Endothelial cell of umbilical vein (primary cell): ENCODE measurements at regions not wholly inside any gene's neighbourhood (a gene's known extent, or its start where the extent isn't known, plus 50 kb on each side); places are given as distances from the start of the nearest gene placed in this dataset.

Source experiments
- BruUV-seq: library from RNA; stranded (reverse); fragments of 400-500 nt; replicated peaks from 2 replicates; lab custom pipeline; 2021; lab: Mats Ljungman, UMichigan
- CTCF ChIA-PET: fragments of 300-600, 350-600 bp; sonication (Branson Sonifier 250); formaldehyde crosslinking; loops from one replicate; lab custom pipeline; 2021; ENCODE audit warnings: antibody characterized with exemption, inconsistent platforms; lab: Charles Lee
- POLR2A ChIA-PET: fragments of 300-600, 350-600 bp; sonication (Branson Sonifier 250); formaldehyde crosslinking; loops from one replicate; lab custom pipeline; 2021; ENCODE audit warnings: antibody characterized with exemption, inconsistent platforms; lab: Charles Lee
- DNase-seq: peaks from one replicate; pipeline ENCODE4 v3.0.0-alpha.2; 2011; ENCODE audit warnings: low read depth, low spot score
- FAIRE-seq: peaks from 2 replicates; lab custom pipeline; 2011; peaks lifted over from hg19 to GRCh38; lab: Jason Lieb, UNC
- H2AFZ ChIP-seq: 2 replicates; pipeline ENCODE4 v1.6.0; 2012; ENCODE audit warnings: low read depth, low read length, control low read depth, inconsistent platforms
- H3K27ac ChIP-seq: 2 replicates; pipeline ENCODE4 v1.5.1; 2011; ENCODE audit warnings: low read depth, mild to moderate bottlenecking, control low read depth, low read length, moderate library complexity; ENCODE audit not compliant: insufficient read depth
- H3K27me3 ChIP-seq, 2 experiments: 2 replicates each; pipeline versions ENCODE4 v1.6.0 to v1.6.1; 2011; ENCODE audit warnings: low read length in 2 of 2, mixed read lengths in 1 of 2; ENCODE audit not compliant: control insufficient read depth in 2 of 2, insufficient read depth in 2 of 2
- H3K36me3 ChIP-seq, 2 experiments: 2 replicates in 1 of 2; 3 replicates in 1 of 2; pipeline ENCODE4 v1.5.1; 2011; ENCODE audit warnings: low read length in 2 of 2, mild to moderate bottlenecking in 1 of 2, moderate library complexity in 1 of 2; ENCODE audit not compliant: control insufficient read depth in 2 of 2, insufficient read depth in 2 of 2; ENCODE audit errors: extremely low read depth in 1 of 2
- H3K4me1 ChIP-seq: 3 replicates; pipeline ENCODE4 v1.5.1; 2011; ENCODE audit warnings: mild to moderate bottlenecking, low read length; ENCODE audit not compliant: control insufficient read depth, insufficient read depth; ENCODE audit errors: extremely low read depth
- H3K4me2 ChIP-seq: 2 replicates; pipeline ENCODE4 v1.6.1; 2011; ENCODE audit warnings: low read length, control low read depth, mixed read lengths; ENCODE audit not compliant: insufficient read depth
- H3K4me3 ChIP-seq, 3 experiments: fragments of 200-600 bp in 1 of 3; sonication (generic), shearing (Covaris generic) in 1 of 3; replicated peaks in 1 of 3; 2 replicates each; pipeline ENCODE4 v1.5.1; 2011 to 2016; ENCODE audit warnings: control low read depth in 3 of 3, low read length in 3 of 3, mild to moderate bottlenecking in 2 of 3, inconsistent platforms in 1 of 3, low read depth in 1 of 3, moderate library complexity in 1 of 3; ENCODE audit not compliant: insufficient read depth in 1 of 3
- H3K79me2 ChIP-seq: 2 replicates; pipeline ENCODE4 v1.6.0; 2012; ENCODE audit warnings: low read length, inconsistent platforms; ENCODE audit not compliant: control insufficient read depth, insufficient read depth
- H3K9ac ChIP-seq: replicated peaks from 2 replicates; pipeline ENCODE3; 2011; ENCODE audit warnings: low read length, control low read depth; ENCODE audit not compliant: insufficient read depth; ENCODE audit errors: extremely low read depth
- H3K9me1 ChIP-seq: replicated peaks from 3 replicates; pipeline ENCODE4 v1.6.0; 2011; ENCODE audit warnings: mild to moderate bottlenecking, low read length; ENCODE audit not compliant: control insufficient read depth, insufficient read depth; ENCODE audit errors: extremely low read depth
- H3K9me3 ChIP-seq: replicated peaks from 2 replicates; pipeline ENCODE4 v1.5.1; 2012; ENCODE audit warnings: low read length, inconsistent platforms; ENCODE audit not compliant: control insufficient read depth, insufficient read depth
- H4K20me1 ChIP-seq: replicated peaks from 2 replicates; pipeline ENCODE3; 2011; ENCODE audit warnings: mild to moderate bottlenecking, low read length; ENCODE audit not compliant: control insufficient read depth, insufficient read depth; ENCODE audit errors: extremely low read depth
- CTCF ChIP-seq, 2 donors: IDR thresholded peaks; 1 replicate in 1 of 2; 2 replicates in 1 of 2; pipeline ENCODE4 v1.5.1; 2011; ENCODE audit warnings: low read length in 2 of 2, mild to moderate bottlenecking in 2 of 2, moderate library complexity in 2 of 2, control low read depth in 1 of 2, inconsistent platforms in 1 of 2, low read depth in 1 of 2; ENCODE audit not compliant: insufficient read depth in 1 of 2; ENCODE audit errors: extremely low read depth in 1 of 2
- EZH2 ChIP-seq: IDR thresholded peaks from 2 replicates; pipeline ENCODE4 v1.6.1; 2012; ENCODE audit warnings: borderline replicate concordance, low read depth, mild to moderate bottlenecking, moderate library complexity, low read length, inconsistent platforms; ENCODE audit not compliant: severe bottlenecking
- FOS ChIP-seq: IDR thresholded peaks from 2 replicates; pipeline ENCODE4 v1.6.1; 2011; ENCODE audit warnings: mild to moderate bottlenecking, low read length, moderate library complexity, borderline replicate concordance; ENCODE audit not compliant: insufficient read depth
- GATA2 ChIP-seq: IDR thresholded peaks from 2 replicates; pipeline ENCODE4 v1.7.0; 2011; ENCODE audit warnings: low read depth, mild to moderate bottlenecking, moderate library complexity, mixed read lengths, low read length; ENCODE audit not compliant: insufficient read length, insufficient read depth
- JUN ChIP-seq: IDR thresholded peaks from 2 replicates; pipeline ENCODE4 v1.6.1; 2011; ENCODE audit warnings: borderline replicate concordance, low read depth; ENCODE audit not compliant: insufficient read length, insufficient read depth
- MAX ChIP-seq: IDR thresholded peaks from 2 replicates; pipeline ENCODE4 v1.6.1; 2011; ENCODE audit not compliant: insufficient read depth, insufficient read length
- MYC ChIP-seq: IDR thresholded peaks from one replicate; pipeline ENCODE4 v1.6.1; 2011; ENCODE audit warnings: mild to moderate bottlenecking, low read depth, low read length
- POLR2A ChIP-seq: IDR thresholded peaks from 2 replicates; pipeline ENCODE4 v1.6.1; 2012; ENCODE audit warnings: low read depth, mild to moderate bottlenecking, control low read depth, low read length
- POLR2AphosphoS5 ChIP-seq: IDR thresholded peaks from 2 replicates; pipeline ENCODE4 v1.6.1; 2012; ENCODE audit warnings: low read depth, mild to moderate bottlenecking, control low read depth, low read length, moderate library complexity; ENCODE audit not compliant: insufficient read depth
- dilution Hi-C: fragments of 300-500 bp; cut with MboI; formaldehyde crosslinking; loops from one replicate; pipeline ENCODE4 v1.15.0; 2019; ENCODE audit warnings: low sequenced_read_pairs; ENCODE audit not compliant: extremely low pct_ligation_motif_present
- intact Hi-C: fragments of 100-400 bp; cut with micrococcal nuclease; formaldehyde crosslinking; loops from one replicate; pipeline ENCODE4 v1.10.0; 2022

GRCh38 chr6:77173472-77174074, 289.7 kb downstream of the HTR1B start:
- ChIA-PET POLR2A (no interaction called here), CTCF (interaction anchor here (1.0 kb wide), 1 partner anchor 156 kb away, joined by 3 read pairs; no protein-coding TSS in a partner anchor)
- dilution Hi-C loops (no loop called here), intact Hi-C loops (loop anchor here (1.0 kb wide), 1 partner anchor 284 kb away; no protein-coding TSS in a partner anchor)
- Histone ChIP-seq H3K4me2 (no peak overlapping the region), H2AFZ (peak overlapping the region; percentile 6), H3K9me1 (no peaks in the 10 kb centered on the region), H3K27me3 (no peaks in the 10 kb centered on the region), H3K79me2 (no peaks in the 10 kb centered on the region), H4K20me1 (no peaks in the 10 kb centered on the region), H3K36me3 (no peaks in the 10 kb centered on the region), H3K4me3 (no peak overlapping the region), H3K27ac (no peak overlapping the region), H3K9me3 (no peaks in the 10 kb centered on the region), H3K9ac (no peak overlapping the region), H3K4me1 (no peaks in the 10 kb centered on the region)
- FAIRE-seq = no peak
- BruUV-seq = no TSS peak
- no peak for DNase-seq
- TF ChIP-seq MYC = no peak
- no peak for TF ChIP-seq EZH2
- no peak for TF ChIP-seq GATA2
- no peak for TF ChIP-seq JUN
- no peak for TF ChIP-seq CTCF (IDR thresholded peaks at IDR 0.05; ENCODE audit: extremely low read depth in 1 of 2, insufficient read depth in 1 of 2, low read depth in 1 of 2, low read length in 2 of 2)
- no peak for TF ChIP-seq POLR2AphosphoS5
- TF ChIP-seq FOS = no peak
- TF ChIP-seq POLR2A = no peak
- no peak for TF ChIP-seq MAX
